Naive thymus-derived CD4-positive, alpha-beta T cell (primary cell): ENCODE measurements at regions not wholly inside any gene's neighbourhood (a gene's known extent, or its start where the extent isn't known, plus 50 kb on each side); places are given as distances from the start of the nearest gene placed in this dataset.

ENCODE experiments used
- ATAC-seq: fragments of 150-1000 bp; cut with Tn5 transposase; 2 replicates; pipeline ENCODE4 v1.10.0; 2021; ENCODE audit warnings: mild to moderate bottlenecking, moderate library complexity
- CTCF ChIA-PET: fragments of 350-600 bp; sonication (Branson Sonifier 250); formaldehyde crosslinking; loops from one replicate; lab custom pipeline; 2021; ENCODE audit warnings: antibody characterized with exemption; lab: Charles Lee
- POLR2A ChIA-PET: fragments of 350-600 bp; sonication (Branson Sonifier 250); formaldehyde crosslinking; loops from one replicate; lab custom pipeline; 2021; ENCODE audit warnings: antibody characterized with exemption, inconsistent platforms; lab: Charles Lee
- DNase-seq, 9 donors: peaks; one replicate each; pipeline versions ENCODE4 v3.0.0 to v3.0.0-alpha.2; 2020 to 2022; ENCODE audit warnings: mixed read lengths in 1 of 9
- H3K27ac ChIP-seq: one replicate; pipeline ENCODE4 v1.7.0; 2013; ENCODE audit warnings: mild to moderate bottlenecking, low read depth, low read length, moderate library complexity
- H3K27me3 ChIP-seq, 2 donors: one replicate each; pipeline ENCODE4 v1.7.0; 2013; ENCODE audit warnings: low read length in 2 of 2, mild to moderate bottlenecking in 2 of 2, moderate library complexity in 2 of 2; ENCODE audit not compliant: control insufficient read depth in 2 of 2, insufficient read depth in 2 of 2
- H3K36me3 ChIP-seq, 3 experiments: 1 replicate in 2 of 3; 2 replicates in 1 of 3; pipeline ENCODE4 v1.7.0; 2013; ENCODE audit warnings: low read length in 3 of 3, mild to moderate bottlenecking in 3 of 3, moderate library complexity in 1 of 3; ENCODE audit not compliant: insufficient read depth in 3 of 3, control insufficient read depth in 2 of 3
- H3K4me1 ChIP-seq, 2 donors: one replicate each; pipeline ENCODE4 v1.7.0; 2013; ENCODE audit warnings: low read length in 2 of 2, mild to moderate bottlenecking in 2 of 2, moderate library complexity in 1 of 2; ENCODE audit not compliant: control insufficient read depth in 2 of 2, insufficient read depth in 2 of 2
- H3K4me3 ChIP-seq: 2 replicates; pipeline ENCODE4 v1.7.0; 2013; ENCODE audit warnings: mild to moderate bottlenecking, low read length
- H3K9me3 ChIP-seq, 3 experiments: 1 replicate in 2 of 3; 2 replicates in 1 of 3; pipeline ENCODE4 v1.7.0; 2013; ENCODE audit warnings: low read length in 3 of 3; ENCODE audit not compliant: control insufficient read depth in 2 of 3
- H3K27ac Mint-ChIP-seq, 9 donors: one replicate each; pipeline ENCODE4 v1.8.0; 2020 to 2022; ENCODE audit warnings: mixed read lengths in 9 of 9, mild to moderate bottlenecking in 8 of 9, moderate library complexity in 5 of 9, inconsistent platforms in 2 of 9
- H3K27me3 Mint-ChIP-seq, 5 donors: one replicate each; pipeline ENCODE4 v1.8.0; 2021 to 2022; ENCODE audit warnings: mixed read lengths in 5 of 5, mild to moderate bottlenecking in 1 of 5
- H3K36me3 Mint-ChIP-seq, 5 donors: one replicate each; pipeline ENCODE4 v1.8.0; 2020 to 2022; ENCODE audit warnings: mixed read lengths in 5 of 5, mild to moderate bottlenecking in 3 of 5, inconsistent platforms in 1 of 5
- H3K4me1 Mint-ChIP-seq, 7 donors: one replicate each; pipeline ENCODE4 v1.8.0; 2020 to 2022; ENCODE audit warnings: mixed read lengths in 7 of 7, mild to moderate bottlenecking in 3 of 7, inconsistent platforms in 1 of 7
- H3K4me3 Mint-ChIP-seq, 10 donors: one replicate each; pipeline ENCODE4 v1.8.0; 2020 to 2022; ENCODE audit warnings: mild to moderate bottlenecking in 10 of 10, mixed read lengths in 10 of 10, moderate library complexity in 6 of 10, inconsistent platforms in 2 of 10
- H3K9me3 Mint-ChIP-seq, 11 donors: one replicate each; pipeline ENCODE4 v1.8.0; 2020 to 2022; ENCODE audit warnings: mixed read lengths in 11 of 11, mild to moderate bottlenecking in 4 of 11, inconsistent platforms in 1 of 11, moderate library complexity in 1 of 11
- intact Hi-C, 2 donors: fragments of 100-400 bp; cut with micrococcal nuclease; formaldehyde crosslinking; loops; one replicate each; pipeline ENCODE4 v1.15.1; 2023

DNA sequence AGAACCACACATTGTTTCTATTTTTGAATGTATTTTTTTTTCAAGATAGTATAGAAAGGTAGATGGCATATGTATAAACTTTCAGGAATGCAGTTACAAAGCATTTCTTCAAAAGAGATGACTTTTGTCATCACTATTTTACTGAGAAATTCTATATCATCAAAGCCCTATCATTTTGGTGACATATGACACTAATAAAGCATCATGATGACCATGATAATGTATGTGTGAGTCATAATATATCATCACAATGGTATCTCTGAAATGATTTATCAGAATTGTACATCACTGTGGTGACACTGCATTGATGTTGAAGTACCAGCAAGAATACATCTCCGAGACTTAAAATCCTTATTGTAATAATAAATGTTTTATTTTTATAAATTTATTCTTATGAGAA, 1740.8 kb downstream of the PCDH7 start:
- Histone ChIP-seq H3K4me1 (no peaks in the 10 kb centered on the region), H3K27ac (no peak overlapping the region), H3K4me3 (no peak overlapping the region), H3K9me3 (no peaks in the 10 kb centered on the region), H3K27me3 (no peaks in the 10 kb centered on the region), H3K36me3 (no peaks in the 10 kb centered on the region)
- no peaks in the 10 kb centered on the region for H3K27me3 Mint-ChIP-seq
- ATAC-seq (no peak), DNase-seq (no peak)
- H3K9me3 Mint-ChIP-seq, result peaks cover 0 to 14% (median 5%) of the 10 kb centered on the region in 11 donors
- H3K27ac Mint-ChIP-seq, result no peak overlapping the region
- no peak overlapping the region for H3K4me3 Mint-ChIP-seq
- ChIA-PET CTCF (no interaction called here), POLR2A (no interaction called here)
- no peaks in the 10 kb centered on the region for H3K4me1 Mint-ChIP-seq
- no peaks in the 10 kb centered on the region for H3K36me3 Mint-ChIP-seq
- intact Hi-C loops, result no loop called here

DNA sequence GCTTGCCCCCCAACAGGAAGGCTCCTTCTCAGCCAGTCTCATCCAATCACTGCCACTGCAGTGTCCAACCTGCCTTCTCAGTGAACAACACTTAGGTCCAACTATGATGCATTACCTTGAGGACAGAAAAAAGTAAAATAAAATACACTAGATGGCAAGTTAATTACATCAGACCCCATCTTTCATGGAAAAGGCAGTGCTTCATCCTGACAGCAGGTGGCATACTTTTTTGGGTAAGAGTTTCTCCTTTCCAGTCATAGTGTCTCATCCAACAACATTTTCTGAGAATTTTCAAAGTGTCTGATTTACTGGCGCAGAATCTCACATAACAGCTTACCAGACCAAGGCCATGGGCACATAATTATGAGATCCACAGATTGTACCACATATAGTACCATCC, 1742.8 kb downstream of the PCDH7 start:
- no peaks in the 10 kb centered on the region for H3K36me3 Mint-ChIP-seq
- no peak overlapping the region for H3K27ac Mint-ChIP-seq
- no peaks in the 10 kb centered on the region for H3K4me1 ChIP-seq
- H3K4me3 ChIP-seq, result no peak overlapping the region
- no peaks in the 10 kb centered on the region for H3K9me3 ChIP-seq
- intact Hi-C loops, result no loop called here
- ChIA-PET POLR2A (no interaction called here), CTCF (no interaction called here)
- no peak for ATAC-seq
- H3K36me3 ChIP-seq, result no peaks in the 10 kb centered on the region
- H3K27me3 Mint-ChIP-seq, result no peaks in the 10 kb centered on the region
- no peak overlapping the region for H3K27ac ChIP-seq
- no peaks in the 10 kb centered on the region for H3K27me3 ChIP-seq
- no peaks in the 10 kb centered on the region for H3K4me1 Mint-ChIP-seq
- H3K4me3 Mint-ChIP-seq, result no peak overlapping the region
- DNase-seq, result no peak
- peaks cover 0 to 14% (median 3%) of the 10 kb centered on the region in 11 donors for H3K9me3 Mint-ChIP-seq

DNA sequence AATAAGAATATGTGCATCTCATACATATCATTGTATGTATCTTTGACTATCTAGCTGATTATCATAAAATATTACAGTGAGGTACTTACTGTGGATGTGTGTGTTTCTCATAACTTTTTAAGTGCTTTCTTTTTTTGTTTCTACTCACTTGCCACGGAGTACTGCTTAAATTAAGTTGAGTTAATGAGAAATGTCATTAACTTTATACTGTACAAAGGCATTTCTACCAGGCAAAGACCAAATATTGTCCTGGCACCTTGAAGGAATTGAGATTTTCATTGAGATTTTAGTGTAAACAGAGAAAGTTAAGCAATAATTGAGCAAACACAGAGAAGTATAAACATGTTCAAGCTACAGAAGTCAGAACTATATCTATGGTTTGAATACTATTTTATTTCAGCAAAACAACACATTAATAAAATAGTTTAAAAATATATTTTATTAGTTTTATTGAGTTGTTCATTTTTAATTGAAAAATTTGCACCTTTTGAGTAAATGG, 1750.0 kb downstream of the PCDH7 start:
- H3K27ac Mint-ChIP-seq, result no peak overlapping the region
- Histone ChIP-seq H3K27ac (no peak overlapping the region), H3K9me3 (no peaks in the 10 kb centered on the region), H3K36me3 (no peaks in the 10 kb centered on the region), H3K4me1 (no peaks in the 10 kb centered on the region), H3K27me3 (no peaks in the 10 kb centered on the region), H3K4me3 (no peak overlapping the region)
- no peaks in the 10 kb centered on the region for H3K4me1 Mint-ChIP-seq
- no peaks in the 10 kb centered on the region for H3K27me3 Mint-ChIP-seq
- no peak overlapping the region for H3K4me3 Mint-ChIP-seq
- no peaks in the 10 kb centered on the region for H3K36me3 Mint-ChIP-seq
- H3K9me3 Mint-ChIP-seq, result peaks cover 0 to 11% (median 4%) of the 10 kb centered on the region in 11 donors
- POLR2A ChIA-PET, result no interaction called here
- CTCF ChIA-PET, result no interaction called here
- DNase-seq (no peak), ATAC-seq (no peak)
- intact Hi-C loops, result no loop called here

DNA sequence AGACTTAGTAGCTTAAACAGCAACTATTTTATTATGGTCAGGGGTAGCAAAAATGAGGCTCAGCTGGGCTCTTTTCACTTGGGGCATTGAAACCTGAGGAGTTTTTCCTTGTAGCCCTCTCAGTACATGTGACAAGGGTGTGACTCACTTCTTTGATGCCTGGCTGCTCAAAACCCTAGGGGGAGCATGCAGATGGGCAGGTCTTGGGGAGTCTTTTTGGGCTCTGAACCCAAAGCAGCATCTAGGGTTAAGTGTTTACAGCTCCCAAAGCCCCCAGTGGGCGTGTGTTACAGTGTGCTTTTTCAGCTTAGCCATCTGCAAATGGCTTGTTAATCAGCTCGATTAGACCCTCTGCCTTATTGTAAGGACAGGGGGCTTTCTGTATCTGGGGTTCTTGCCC, 1752.7 kb downstream of the PCDH7 start:
- H3K36me3 Mint-ChIP-seq, result no peaks in the 10 kb centered on the region
- no peak overlapping the region for H3K4me3 ChIP-seq
- H3K27ac Mint-ChIP-seq, result no peak overlapping the region
- ATAC-seq (no peak), DNase-seq (no peak)
- intact Hi-C loops, result no loop called here
- no peaks in the 10 kb centered on the region for H3K36me3 ChIP-seq
- H3K4me1 ChIP-seq, result no peaks in the 10 kb centered on the region
- H3K9me3 Mint-ChIP-seq, result peaks cover 1 to 19% (median 6%) of the 10 kb centered on the region in 11 donors
- POLR2A ChIA-PET, result no interaction called here
- H3K27me3 ChIP-seq, result no peaks in the 10 kb centered on the region
- CTCF ChIA-PET, result no interaction called here
- H3K27ac ChIP-seq, result no peak overlapping the region
- no peaks in the 10 kb centered on the region for H3K9me3 ChIP-seq
- no peaks in the 10 kb centered on the region for H3K27me3 Mint-ChIP-seq
- H3K4me1 Mint-ChIP-seq, result no peaks in the 10 kb centered on the region
- H3K4me3 Mint-ChIP-seq, result no peak overlapping the region

DNA sequence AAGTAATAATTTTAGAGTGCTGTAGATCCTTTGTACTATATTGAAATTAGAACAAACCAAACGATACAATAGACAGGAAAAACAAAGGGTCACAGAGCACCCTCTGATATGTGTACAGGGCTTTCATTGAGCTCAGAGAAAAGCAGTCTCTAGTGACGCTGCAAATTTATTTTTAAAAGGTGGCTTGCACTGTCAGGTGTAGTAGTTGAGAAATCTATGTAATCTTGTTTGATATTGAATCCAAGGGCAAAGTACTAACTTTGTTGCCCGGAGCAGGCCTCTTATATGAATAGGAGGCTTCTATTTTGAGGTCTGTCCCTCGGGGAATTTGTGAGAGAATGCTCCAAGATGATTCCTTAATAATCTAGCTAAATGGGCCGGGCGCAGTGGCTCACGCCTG, 1755.5 kb downstream of the PCDH7 start:
- ATAC-seq, result no peak
- no peaks in the 10 kb centered on the region for H3K27me3 Mint-ChIP-seq
- H3K4me3 Mint-ChIP-seq, result no peak overlapping the region
- Histone ChIP-seq H3K4me3 (no peak overlapping the region), H3K9me3 (no peaks in the 10 kb centered on the region), H3K36me3 (no peaks in the 10 kb centered on the region), H3K4me1 (no peaks in the 10 kb centered on the region), H3K27ac (no peak overlapping the region), H3K27me3 (no peaks in the 10 kb centered on the region)
- H3K27ac Mint-ChIP-seq, result no peak overlapping the region
- POLR2A ChIA-PET, result no interaction called here
- intact Hi-C loops, result no loop called here
- DNase-seq, result no peak
- peaks cover 1 to 19% (median 7%) of the 10 kb centered on the region in 11 donors for H3K9me3 Mint-ChIP-seq
- CTCF ChIA-PET, result no interaction called here
- H3K36me3 Mint-ChIP-seq, result no peaks in the 10 kb centered on the region
- no peaks in the 10 kb centered on the region for H3K4me1 Mint-ChIP-seq

DNA sequence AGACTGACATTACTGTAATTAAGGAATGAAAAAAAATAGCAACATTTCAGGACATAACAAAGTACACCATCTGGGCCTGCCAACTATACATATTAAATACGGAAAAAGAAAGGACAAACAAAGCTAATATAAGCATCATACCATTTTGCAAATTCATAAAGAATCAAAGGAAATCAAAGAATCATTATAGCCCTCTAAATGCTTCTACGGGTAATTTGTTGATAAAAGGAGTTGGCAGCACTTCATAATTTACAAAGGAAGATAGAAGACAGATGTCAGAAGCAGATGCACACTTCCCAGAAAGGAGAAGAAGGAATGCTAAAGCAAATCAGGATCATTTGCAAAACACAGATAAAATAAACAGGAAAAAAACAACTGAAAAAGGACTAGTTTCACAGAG, 1757.3 kb downstream of the PCDH7 start:
- intact Hi-C loops, result no loop called here
- Histone ChIP-seq H3K9me3 (no peaks in the 10 kb centered on the region), H3K4me1 (no peaks in the 10 kb centered on the region), H3K27me3 (no peaks in the 10 kb centered on the region), H3K4me3 (no peak overlapping the region), H3K36me3 (no peaks in the 10 kb centered on the region), H3K27ac (no peak overlapping the region)
- peaks cover 0 to 17% (median 7%) of the 10 kb centered on the region in 11 donors for H3K9me3 Mint-ChIP-seq
- no peaks in the 10 kb centered on the region for H3K4me1 Mint-ChIP-seq
- H3K36me3 Mint-ChIP-seq, result peaks cover 0 to under 1% (median 0%) of the 10 kb centered on the region in 5 donors
- no peak for DNase-seq
- POLR2A ChIA-PET, result no interaction called here
- CTCF ChIA-PET, result no interaction called here
- no peak overlapping the region for H3K27ac Mint-ChIP-seq
- no peak for ATAC-seq
- H3K4me3 Mint-ChIP-seq, result no peak overlapping the region
- no peaks in the 10 kb centered on the region for H3K27me3 Mint-ChIP-seq

DNA sequence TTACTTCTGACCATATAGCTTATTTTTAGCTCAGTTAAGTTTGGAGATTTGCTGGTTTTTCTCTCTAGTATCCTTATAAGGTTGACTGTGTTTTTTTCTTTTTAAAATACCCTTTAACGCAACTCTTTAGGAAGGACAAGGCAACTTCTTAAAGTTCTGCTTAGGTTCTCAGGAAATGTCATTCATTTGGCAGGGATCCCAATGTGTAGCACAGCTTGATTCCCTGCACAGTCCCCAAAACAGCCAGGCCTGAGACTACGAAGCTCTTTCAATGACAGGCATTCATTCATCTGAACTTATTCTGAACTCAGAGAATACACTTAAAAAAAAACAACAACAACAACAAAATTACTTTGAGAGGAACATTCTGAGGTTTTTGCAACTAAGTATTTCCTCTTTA, 1765.8 kb downstream of the PCDH7 start:
- DNase-seq, result no peak
- Histone ChIP-seq H3K4me1 (no peaks in the 10 kb centered on the region), H3K9me3 (no peaks in the 10 kb centered on the region), H3K36me3 (no peaks in the 10 kb centered on the region), H3K4me3 (no peak overlapping the region), H3K27ac (no peak overlapping the region), H3K27me3 (no peaks in the 10 kb centered on the region)
- Mint-ChIP-seq H3K36me3 (peaks cover 0 to 5% (median 0%) of the 10 kb centered on the region in 5 donors), H3K4me3 (no peak overlapping the region), H3K27ac (no peak overlapping the region), H3K27me3 (no peaks in the 10 kb centered on the region), H3K4me1 (no peaks in the 10 kb centered on the region), H3K9me3 (peaks cover 0 to 16% (median 6%) of the 10 kb centered on the region in 11 donors)
- POLR2A ChIA-PET, result no interaction called here
- no peak for ATAC-seq
- CTCF ChIA-PET, result no interaction called here
- intact Hi-C loops, result no loop called here
